GM21717 (cell line): ENCODE measurements at regions not wholly inside any gene's neighbourhood (a gene's known extent, or its start where the extent isn't known, plus 50 kb on each side); places are given as distances from the start of the nearest gene placed in this dataset.

Experiments
- ATAC-seq: cut with Tn5 transposase; IDR thresholded peaks from one replicate; pipeline ENCODE4 v1.9.1; 2021; ENCODE audit warnings: mild to moderate bottlenecking, moderate library complexity; ENCODE audit not compliant: unreplicated experiment

DNA sequence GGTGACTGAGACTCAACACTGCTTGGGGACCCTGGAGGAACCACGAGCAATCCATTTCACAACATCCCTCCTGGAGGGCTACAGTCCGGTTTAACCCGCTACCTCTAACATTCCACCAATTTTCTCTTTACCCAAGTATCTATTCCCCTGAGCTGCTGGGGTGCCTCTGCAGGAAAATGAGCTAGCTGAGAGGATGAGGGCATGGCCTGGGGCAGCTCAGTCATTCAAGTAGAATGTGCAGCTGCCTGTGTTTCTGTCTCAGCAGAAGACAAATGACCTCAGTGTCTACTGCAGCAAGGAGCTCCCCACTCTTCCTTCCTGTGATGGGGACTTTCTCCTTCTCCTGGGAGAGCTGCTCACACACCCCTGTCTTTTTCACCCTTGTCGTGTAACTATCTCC, 120.8 kb downstream of the ZNF518B start:
- ATAC-seq: no peak

DNA sequence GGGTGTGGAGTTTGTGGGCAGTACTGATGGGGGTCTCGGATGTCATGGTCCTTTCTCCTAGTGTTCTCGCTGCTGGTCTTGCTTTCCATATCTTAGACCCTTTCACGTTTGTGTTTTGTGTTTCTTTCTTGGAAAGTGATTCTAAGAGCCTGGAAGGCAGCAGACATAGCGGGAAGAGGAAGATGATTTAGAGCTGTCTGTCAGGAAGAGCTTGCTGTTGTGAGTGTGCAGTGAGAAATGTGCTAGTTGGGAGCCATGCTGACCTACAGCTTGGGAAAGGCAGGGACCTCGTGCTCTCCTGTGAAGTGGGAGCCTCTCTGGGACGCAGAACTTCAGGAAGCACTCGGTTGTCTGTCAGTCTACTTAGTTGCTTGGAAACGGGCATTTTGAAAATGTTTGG, 122.2 kb downstream of the ZNF518B start:
- no peak for ATAC-seq

DNA sequence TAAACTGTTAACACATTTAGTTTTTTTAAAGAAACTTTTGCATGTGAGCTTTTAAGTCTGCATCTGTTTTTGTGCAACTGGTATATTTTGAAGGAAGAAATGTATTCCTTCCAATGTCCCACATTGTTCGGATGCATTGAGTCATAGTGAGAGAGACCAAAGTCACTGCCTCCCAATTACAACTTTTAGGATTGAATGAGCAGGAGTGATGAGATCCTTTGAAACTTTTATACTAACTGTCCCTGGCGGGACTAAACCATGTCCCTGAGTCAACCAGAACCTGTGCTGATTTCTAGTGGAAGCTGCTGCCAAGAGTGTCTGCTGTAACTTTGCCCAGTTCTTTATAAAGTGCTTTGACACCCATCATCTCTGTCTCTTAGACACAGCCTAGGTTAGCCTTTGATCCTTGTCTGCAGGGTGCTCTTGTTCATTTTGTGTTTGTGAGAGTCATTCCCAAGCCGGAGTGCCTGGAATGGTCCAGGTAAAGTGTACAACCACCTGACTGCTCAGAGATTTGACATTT, 122.7 kb downstream of the ZNF518B start:
- no peak for ATAC-seq

DNA sequence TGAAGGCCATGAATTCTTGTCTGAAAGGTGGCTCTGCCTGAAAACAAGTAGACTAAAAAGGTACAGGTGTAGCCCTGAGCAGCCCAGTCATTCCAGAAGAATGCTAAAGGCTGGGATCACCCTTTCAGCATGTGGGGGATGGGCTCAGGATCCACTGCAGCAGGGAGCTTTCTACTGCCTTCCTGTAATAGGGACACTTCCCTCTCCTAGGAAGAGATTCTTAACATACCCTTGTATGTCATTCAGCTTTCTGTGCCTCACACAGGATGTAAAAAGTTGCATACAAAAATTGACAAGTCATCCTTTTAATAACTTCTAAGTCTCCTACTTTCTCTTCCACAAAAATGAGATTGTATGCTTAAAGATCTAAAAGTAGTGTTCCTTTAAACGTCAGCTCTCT, 123.3 kb downstream of the ZNF518B start:
- ATAC-seq: no peak

DNA sequence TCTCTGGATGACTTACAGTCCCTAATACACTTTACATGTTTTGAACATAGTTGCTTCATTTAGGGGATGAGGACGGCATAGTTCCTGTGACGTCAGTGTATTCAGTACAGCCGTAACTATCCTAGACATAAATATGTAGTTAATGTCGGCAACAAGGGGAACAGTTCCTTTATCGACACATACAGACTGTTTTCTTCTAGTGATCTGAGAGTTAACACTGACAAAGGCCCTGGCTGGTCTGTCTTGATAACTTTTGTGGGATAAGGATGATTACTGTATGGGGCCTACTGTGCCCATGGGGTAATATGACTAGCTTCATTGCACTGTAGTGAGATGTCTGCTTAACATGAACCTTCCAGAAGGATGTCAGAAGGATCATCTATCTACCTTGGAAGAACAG, 131.2 kb downstream of the ZNF518B start:
- ATAC-seq: no peak

DNA sequence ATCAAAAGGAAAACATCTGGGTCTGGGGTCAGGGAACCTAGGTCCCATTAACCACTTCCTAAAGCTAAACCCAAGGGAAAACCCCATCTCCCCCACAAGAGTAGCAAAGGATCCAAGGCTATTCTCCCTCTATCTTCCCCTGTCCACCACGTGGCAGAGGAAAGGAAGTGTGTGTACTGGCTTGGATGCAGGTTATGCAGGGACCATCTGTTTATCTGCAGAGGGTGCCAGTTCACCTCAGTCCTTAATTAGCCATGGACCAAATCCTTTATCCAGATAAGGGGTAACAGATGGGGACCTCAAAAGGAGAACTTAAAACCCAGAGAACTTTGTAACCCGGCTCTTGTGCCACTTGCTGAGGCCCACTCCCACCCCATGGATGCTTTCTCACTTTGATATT, 135.3 kb downstream of the ZNF518B start:
- no peak for ATAC-seq

DNA sequence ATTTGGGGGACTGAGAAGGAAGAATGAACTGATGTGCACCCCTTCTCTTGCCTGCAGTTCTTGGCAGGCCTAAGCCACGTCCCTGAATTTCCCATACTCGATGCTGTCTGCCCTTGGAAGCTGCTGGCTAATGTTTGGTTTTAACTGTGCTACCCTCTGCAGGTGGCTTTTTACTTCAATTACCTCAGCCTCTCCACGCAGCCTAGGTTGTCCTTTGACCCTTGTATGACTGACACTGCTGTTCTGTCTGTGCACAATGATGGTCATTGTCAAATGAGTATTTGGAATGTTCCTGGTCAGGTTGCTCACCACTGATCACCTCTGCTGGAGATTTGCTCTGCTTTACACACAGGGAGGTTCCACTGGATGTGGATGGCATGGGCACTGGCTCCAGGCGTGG, 137.1 kb downstream of the ZNF518B start:
- ATAC-seq: no peak

DNA sequence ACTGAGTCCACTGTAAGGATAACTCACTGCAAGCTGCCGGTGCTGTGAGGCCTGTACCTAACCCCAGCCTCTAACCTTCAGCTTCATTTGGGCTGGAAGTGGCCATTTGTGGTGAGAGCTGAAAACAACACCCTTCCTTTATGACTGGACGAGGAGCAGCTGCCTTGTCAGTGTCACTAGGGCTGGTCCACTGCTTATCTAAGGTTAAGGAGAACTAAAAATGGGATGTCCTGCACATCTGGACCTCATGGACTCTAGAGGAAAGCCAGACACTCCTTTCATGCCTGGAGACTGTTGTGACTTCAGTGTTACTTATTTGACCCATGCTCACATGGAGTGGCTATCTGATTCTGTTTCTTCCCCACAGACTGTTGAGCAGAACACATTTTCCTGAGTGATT, 139.9 kb downstream of the ZNF518B start:
- ATAC-seq: no peak

DNA sequence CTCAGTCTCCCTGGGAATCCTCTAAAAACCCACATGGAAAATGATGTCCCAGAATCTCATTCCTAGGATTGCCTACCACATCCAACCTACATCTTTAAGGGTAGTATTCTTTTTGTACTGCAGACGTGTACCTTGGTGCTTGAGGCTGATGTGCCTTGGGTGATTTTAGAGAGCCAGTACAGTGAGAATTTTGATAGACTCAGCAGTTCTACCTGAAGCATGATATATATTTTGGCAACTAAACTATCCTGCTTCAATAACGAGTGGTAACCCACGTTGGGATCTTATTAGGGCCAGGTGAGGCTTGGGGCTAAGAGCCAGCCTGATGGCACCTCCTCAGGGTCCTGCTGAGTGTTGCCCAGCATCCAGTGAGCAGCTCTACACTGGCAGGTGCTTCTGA, 140.4 kb downstream of the ZNF518B start:
- ATAC-seq: no peak

DNA sequence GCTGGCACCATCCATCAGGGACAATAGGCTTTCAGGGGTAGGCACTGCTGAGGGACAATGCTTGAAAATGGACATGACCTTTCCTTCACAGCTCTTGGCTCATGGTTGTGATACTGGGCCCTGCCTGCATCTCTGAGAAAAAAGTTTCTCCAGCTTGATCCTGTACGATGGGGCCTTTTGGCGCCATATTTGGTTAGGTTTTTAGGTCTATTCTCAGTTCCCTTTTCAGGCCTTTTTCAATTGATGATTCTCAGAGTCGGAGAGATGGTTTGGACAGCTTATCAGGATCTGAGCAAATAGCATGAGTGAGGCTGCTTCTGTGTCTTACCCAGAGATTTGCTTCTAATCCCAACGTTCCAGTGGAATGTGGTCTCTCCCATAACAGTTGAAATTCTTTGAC, 141.6 kb downstream of the ZNF518B start:
- ATAC-seq: no peak

DNA sequence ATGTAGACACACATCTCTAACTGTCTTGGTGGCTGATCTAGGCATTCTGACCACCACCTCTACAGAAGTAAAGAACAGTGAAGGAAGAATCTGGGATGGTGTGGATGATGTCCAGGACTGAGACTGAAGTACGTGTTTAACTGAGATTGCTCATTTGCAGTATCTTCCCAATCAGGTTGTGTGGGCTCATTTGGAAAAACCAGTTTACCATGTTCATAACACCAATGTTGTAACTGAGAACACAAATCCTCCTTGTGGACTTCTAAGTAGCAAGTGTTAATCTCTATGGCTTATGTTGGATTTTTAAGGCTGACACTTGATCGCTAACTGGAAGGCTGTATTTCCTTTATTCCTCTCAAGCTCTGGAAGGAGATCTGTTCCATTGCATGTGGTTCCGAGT, 144.7 kb downstream of the ZNF518B start:
- no peak for ATAC-seq

DNA sequence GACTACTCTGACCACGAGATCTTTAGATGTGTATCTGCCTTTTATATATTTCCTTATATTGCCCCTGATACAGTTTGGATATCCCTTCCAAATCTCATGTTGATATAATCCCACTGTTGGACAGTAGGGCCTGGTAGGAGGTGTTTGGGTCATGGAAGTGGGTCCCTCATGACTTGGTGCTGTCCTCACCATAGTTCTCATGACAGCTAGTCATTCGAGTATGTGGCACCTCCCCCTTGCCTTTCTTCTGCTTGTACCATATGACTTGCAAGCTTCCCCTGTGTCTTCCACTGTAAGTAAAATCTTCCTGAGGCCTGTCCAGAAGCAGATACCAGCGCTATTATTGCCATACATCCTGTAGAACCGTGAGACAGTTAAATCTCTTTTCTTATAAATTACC, 145.3 kb downstream of the ZNF518B start:
- no peak for ATAC-seq

DNA sequence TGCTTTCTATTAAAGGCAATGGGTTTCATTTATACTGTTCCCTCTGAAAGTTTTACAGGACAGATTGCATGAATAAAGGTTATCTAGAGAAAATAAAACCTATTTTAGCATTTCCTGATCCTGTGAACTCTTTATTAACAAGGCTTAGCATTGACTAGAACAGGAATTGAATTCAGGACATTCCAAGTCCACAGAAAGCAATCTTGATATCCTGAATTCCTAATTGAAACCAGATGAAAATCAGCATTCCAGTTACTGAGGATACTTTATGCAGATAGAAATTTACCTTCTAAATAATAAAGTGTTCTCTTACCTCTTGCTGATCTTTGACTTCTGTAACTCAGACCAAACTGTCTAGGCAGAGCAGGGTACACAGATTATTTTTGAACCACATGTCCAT, 151.4 kb downstream of the ZNF518B start:
- ATAC-seq: no peak

DNA sequence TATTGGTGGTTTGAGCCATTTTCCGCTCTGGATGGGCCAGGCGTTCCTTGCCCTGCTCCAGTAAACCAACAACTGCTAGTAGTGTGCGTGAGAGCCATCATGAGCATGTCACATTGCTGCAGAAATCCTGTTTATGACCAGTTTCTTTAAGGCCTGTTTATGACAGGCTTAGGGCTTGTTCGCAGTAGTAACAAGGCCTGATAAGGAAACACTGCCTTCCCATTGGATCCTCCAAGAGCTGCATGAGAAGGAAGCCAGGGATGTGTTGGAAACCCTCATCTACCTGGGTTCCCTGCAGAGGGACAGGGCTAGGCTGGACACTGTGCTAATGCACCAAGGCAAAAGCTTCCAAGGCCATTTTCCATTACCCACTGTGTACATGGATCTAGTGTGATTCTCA, 153.9 kb downstream of the ZNF518B start:
- ATAC-seq: no peak

DNA sequence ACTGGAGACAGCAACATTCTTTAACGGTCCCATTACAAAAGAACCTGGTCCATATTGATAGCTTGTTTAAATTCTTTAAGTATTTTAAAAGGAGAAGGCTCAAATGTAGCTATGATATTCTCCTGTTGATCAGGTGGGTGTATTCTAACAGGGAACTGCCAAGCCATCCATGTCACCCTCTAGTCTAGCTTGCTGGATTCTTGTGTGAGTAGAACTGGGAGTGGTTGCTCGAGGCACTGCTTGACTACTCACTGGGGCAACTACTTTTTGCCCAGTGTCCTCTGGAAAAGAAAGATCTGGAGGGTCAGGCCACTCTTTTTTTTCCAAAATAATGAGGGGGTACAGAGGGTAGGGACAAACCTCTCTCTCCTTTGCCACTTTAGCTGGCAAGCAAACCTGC, 155.1 kb downstream of the ZNF518B start:
- ATAC-seq: no peak

DNA sequence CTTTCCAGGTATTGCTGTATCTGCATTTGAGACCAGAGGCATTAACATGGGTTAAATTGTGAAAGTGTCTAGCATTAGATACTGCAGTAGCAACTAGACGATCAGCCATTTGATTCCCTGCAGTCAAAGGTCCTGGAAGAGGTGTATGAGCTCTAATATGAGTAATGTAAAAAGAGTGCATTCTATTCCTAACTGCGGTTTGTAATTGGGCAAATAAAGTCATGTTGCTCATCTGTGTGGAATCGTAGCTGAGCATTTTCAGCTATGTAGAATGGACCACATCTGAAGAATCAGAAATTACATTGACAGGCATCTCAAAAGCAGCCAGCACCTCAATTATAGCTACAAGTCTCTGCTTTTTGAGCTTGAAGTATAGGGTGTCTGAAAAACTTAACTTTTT, 157.6 kb downstream of the ZNF518B start:
- ATAC-seq: no peak

DNA sequence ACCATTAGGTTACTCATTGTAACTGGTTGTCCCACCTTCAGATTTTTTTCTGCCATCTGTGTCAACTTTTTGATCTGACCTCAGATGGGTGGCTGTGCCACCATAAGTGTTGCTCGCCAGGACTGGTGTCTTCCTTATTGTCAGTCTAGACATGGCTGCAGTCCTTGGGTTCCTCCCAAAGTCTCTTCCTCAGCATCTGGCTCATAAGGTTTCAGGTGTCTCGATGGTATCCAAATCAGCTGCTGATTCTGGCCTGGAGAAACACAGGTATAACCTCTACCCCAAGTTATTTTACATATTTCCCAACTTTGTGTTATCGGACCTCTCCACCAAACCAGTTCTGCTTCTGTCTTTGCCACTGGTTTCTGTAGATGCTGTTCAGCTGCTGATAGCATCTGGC, 158.5 kb downstream of the ZNF518B start:
- no peak for ATAC-seq

DNA sequence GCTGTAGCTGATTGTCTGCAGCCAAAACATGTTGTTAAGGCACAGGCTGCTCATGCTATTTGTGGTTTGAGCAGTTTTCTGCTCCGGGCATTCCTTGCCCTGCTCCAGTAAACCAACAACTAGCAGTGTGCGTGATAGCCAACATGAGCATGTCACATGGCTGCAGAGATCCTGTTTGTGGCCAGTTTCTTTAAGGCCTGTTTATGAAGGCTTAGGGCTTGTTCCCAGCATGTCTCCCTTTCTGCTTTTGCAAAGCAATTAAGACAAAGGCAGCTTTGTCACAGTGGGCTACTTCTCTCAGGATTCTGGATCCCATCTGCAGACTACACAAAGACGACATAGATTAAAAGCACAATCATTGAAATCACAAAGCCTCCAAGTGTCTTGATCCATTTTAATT, 160.5 kb downstream of the ZNF518B start:
- ATAC-seq: no peak

DNA sequence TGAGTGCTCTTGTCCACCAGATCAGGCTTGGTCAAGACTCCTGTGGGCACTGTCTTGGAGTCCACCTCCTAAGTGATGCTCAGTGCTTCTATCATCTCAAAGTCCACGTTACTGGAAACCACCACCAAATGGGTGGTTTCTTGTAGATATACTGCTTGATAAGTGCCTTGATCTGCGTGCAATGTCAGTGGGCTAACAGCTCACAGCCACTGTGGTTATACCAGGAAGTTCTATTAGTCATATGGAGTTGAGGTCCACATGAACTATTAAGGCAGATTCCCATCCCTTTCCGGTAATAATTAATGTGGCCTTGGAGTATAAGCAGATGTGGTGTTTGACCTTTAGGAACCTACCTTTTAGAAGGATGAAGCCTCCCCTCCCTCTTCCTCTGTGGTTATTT, 161.9 kb downstream of the ZNF518B start:
- no peak for ATAC-seq

DNA sequence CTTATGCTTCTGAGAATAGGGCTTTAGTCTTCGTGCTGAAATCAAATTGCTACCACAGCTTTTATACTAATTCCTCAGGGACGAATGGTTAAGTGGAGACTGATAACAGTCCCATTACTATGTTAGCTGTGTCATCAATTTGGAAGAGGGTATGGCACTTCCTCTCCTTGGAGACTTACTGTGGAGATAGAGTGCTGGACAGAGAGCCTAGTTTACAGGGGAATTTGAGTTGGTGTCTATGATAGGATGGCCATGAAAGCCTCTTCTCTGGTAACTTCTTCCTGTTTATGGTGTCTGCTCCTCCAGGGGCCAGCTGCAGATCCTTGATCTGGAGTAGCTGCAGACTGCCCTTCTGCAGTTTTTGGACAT, 167.7 kb downstream of the ZNF518B start:
- ATAC-seq: no peak

DNA sequence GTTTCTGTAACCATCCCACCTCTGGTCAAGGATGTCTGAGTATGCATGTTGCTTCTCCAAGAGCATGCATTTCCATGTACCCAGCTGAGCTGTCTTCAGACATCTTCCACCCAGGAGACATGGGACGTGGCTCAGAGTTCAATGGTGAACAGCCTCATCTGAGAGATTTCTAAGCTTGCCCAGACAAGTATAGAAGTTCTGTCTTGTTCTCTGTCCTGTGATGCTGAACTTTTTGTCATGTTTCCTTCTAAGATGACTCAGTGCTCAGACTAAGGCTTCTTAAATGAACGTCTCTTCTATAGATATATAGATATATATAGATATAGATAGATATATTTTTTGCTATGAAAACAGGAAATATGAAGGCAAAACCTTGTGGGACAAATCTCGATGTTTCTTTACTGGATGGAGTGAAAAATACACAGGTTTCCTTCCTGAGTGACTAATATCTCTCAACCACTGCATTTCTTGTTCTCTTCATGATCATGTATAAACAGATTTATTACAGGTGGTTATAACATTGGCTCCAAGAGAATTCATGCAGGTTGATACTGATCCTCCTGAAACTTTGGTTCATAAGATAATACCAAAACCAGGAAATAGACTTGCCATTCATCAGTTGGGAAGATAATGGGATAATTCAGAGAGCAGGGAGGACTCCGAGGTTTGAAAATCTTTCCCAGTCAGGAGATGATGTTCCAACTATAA, 168.2 kb downstream of the ZNF518B start:
- no peak for ATAC-seq

DNA sequence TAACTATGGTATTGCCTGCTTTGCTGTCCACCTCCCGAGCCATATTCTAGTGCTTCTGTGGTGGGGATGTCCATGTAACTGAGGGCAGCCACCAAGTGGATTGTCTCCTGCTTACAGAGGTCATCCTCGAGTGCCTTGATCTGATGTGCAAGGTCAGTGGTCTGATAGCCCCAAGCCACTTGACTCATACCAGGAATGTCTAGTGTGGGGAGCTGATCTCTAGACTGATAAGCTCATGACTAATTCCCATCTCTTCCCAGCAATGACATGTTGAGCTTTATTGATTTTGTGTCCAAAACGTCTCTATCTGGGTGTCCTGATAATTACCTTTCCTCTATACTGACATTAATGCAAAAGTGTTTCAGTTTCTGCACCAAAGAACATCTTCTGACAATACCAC, 168.4 kb upstream of the WDR1 start:
- ATAC-seq: no peak

DNA sequence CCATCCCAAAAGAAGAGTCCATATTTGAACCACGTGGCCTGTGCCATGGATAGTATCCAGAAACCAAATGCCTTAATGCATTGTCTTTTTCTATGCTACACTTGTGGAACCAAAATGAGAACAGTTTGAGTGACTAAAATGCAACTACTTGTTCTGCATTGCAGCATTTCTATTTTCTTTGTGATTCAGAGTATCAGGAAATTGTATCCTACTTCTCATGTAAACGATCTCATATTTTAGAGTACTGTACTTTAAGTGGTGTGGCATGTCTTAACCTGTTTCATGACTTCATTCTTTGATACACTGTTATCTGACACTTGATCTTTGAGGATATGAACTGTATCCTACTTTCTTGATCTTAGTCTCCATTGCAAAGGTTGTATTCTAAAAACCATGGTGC, 167.2 kb upstream of the WDR1 start:
- ATAC-seq: no peak
